ENCODE measurements at regions not wholly inside any gene's neighbourhood (a gene's known extent, or its start where the extent isn't known, plus 50 kb on each side); places are given as distances from the start of the nearest gene placed in this dataset.

- no peak for DNase-seq (ENCODE audit: low spot score)
- no peak overlapping the region for H3K4me3 ChIP-seq
- no peak for TF ChIP-seq CTCF (IDR thresholded peaks at IDR 0.05)
- no peak overlapping the region for H3K27ac ChIP-seq
These were observed 195.8 kb downstream of the UQCRFS1 start for GRCh38 chr19:29016926-29017760.

- no peak for DNase-seq (ENCODE audit: low spot score)
- Histone ChIP-seq H3K4me3 (no peak overlapping the region), H3K27ac (no peak overlapping the region)
- no peak for TF ChIP-seq CTCF (IDR thresholded peaks at IDR 0.05)
These were observed 196.6 kb downstream of the UQCRFS1 start for GRCh38 chr19:29016353-29016752.

GRCh38 chr19:29015569-29015968 lies 197.4 kb downstream of the UQCRFS1 start:
- no peak overlapping the region for H3K27ac ChIP-seq
- no peak overlapping the region for H3K4me3 ChIP-seq
- no peak for TF ChIP-seq CTCF (IDR thresholded peaks at IDR 0.05)
- no peak for DNase-seq (ENCODE audit: low spot score)

- TF ChIP-seq CTCF (IDR thresholded peaks at IDR 0.05): no peak
- Histone ChIP-seq H3K4me3 (no peak overlapping the region), H3K27ac (no peak overlapping the region)
- no peak for DNase-seq (ENCODE audit: low spot score)
These were observed 198.0 kb downstream of the UQCRFS1 start for GRCh38 chr19:29014857-29015436.

- Histone ChIP-seq H3K27ac (no peak overlapping the region), H3K4me3 (no peak overlapping the region)
- no peak for TF ChIP-seq CTCF (IDR thresholded peaks at IDR 0.05)
- no peak for DNase-seq (ENCODE audit: low spot score)
These were observed 199.0 kb downstream of the UQCRFS1 start for GRCh38 chr19:29013988-29014387.

- no peak overlapping the region for H3K4me3 ChIP-seq
- H3K27ac ChIP-seq: no peak overlapping the region
- TF ChIP-seq CTCF (IDR thresholded peaks at IDR 0.05): no peak
- no peak for DNase-seq (ENCODE audit: low spot score)
These were observed 199.6 kb downstream of the UQCRFS1 start for GRCh38 chr19:29013325-29013724.

- no peak for DNase-seq (ENCODE audit: low spot score)
- H3K27ac ChIP-seq: no peak overlapping the region
- no peak for TF ChIP-seq CTCF (IDR thresholded peaks at IDR 0.05)
- H3K4me3 ChIP-seq: no peak overlapping the region
These were observed 200.5 kb downstream of the UQCRFS1 start for GRCh38 chr19:29012457-29012856.

All from coronary artery (tissue), 2 donors.